HG02571 (cell line): ENCODE measurements at regions not wholly inside any gene's neighbourhood (a gene's known extent, or its start where the extent isn't known, plus 50 kb on each side); places are given as distances from the start of the nearest gene placed in this dataset.

ENCODE experiments used
- ATAC-seq: cut with Tn5 transposase; IDR thresholded peaks from one replicate; pipeline ENCODE4 v1.9.1; 2021; ENCODE audit warnings: mild to moderate bottlenecking, moderate library complexity; ENCODE audit not compliant: unreplicated experiment

DNA sequence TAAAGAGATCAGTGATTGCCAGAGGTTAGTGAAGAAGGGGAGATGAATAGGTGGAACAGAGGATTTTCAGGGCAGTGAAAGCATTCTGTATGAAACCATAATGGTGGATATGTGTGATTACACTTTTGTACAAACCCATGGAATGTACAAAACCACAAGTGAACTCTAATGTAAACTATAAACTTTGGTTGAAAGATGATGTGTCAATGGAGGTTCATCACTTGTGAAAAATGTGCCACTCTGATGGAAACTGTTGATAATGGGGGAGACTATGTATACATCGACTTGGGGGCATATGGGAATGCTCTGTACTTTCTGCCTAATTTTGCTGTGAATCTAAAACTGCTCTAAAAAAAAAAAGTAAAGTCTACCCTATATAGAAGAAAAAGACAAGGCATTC lies 68.7 kb upstream of the ARHGEF3 start:
- ATAC-seq, result no peak

DNA sequence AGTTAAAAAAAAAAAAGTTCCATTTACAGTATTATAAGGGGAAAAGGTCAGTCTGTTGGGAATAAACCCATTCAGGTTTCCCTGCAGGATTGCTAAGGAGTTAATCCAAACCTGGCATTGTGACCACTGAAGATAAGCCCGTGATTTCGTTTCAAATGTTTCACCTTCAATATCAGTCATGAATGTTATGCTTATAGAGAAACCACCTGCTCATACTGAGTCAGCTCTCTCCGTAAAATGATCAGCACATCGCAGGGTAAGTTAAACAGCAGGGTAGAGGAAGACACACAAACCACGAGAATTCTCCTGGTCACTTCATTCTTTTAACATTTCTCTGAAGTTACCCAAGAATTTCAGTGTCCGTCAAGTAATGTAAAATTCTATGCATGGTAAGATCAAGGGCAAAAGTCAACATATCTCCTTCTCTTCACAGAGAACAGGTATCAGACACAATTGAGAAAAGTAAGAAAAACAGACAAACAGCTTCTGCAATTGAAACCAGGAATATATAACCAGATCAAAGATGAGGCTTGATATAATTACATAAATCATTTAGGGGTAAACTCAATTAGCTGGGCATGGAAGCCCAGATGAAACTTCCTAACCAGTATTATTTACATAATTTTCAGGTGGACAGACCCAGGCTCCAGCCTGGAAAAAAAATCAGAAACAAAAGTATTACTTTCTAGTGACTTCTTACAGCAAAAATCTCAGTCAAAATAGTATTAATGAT lies 67.6 kb upstream of the ARHGEF3 start:
- no peak for ATAC-seq

- ATAC-seq, result no peak
These were observed 67.0 kb upstream of the ARHGEF3 start for GRCh38 chr3:56868706-56869105.

GRCh38 chr3:56867671-56868070 lies 65.9 kb upstream of the ARHGEF3 start:
- no peak for ATAC-seq

- no peak for ATAC-seq
These were observed 63.3 kb upstream of the ARHGEF3 start for GRCh38 chr3:56864918-56865524.

- ATAC-seq, result no peak
These were observed 62.3 kb upstream of the ARHGEF3 start for GRCh38 chr3:56864090-56864489.

GRCh38 chr3:56862352-56863062 lies 60.8 kb upstream of the ARHGEF3 start:
- ATAC-seq, result no peak

- ATAC-seq, result no peak
These were observed 59.8 kb upstream of the ARHGEF3 start for GRCh38 chr3:56861511-56861910.

- ATAC-seq, result no peak
These were observed 59.2 kb upstream of the ARHGEF3 start for GRCh38 chr3:56860939-56861338.

GRCh38 chr3:56860351-56860750 lies 58.6 kb upstream of the ARHGEF3 start:
- ATAC-seq, result no peak

DNA sequence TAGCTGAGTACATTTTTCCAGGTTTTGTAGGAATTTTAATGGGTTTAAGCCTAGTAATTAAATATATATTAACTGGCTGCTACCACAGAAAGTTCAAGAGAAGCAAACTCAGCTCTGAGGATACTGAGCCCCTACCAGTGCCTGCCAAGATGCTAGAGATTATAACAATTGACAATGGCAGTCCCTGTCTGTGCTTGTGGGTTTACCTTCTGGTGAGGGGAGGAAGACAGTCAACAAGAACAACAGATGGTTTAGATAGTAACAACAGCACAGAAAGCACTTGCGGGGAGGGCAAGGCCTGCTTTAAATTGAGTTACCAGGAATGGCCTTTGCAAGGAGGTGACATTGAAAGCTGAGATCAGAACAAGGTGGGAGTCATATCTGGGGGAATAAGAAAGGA lies 56.6 kb upstream of the ARHGEF3 start:
- no peak for ATAC-seq

DNA sequence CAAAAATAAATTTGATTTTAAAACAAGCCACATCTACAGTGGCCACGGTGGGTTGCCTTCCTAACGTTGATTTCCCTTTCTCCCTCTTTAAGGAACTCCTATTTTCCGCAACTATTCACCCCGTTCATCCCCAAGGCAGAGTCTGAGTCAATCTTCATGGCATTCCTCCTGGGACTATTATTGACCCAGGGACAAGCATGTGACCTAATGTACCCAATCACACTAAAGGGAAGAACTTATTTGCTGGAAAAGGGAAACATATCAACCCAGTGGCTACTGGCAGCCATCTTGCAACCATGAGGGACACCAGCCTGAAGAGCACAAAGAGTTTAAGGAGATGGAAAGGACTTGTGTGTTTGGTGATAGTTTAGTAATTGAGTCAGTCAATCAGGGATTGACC lies 55.4 kb upstream of the ARHGEF3 start:
- ATAC-seq, result no peak

GRCh38 chr3:56856752-56857151 lies 55.0 kb upstream of the ARHGEF3 start:
- ATAC-seq, result no peak

GRCh38 chr3:56855856-56856512 lies 54.2 kb upstream of the ARHGEF3 start:
- ATAC-seq, result no peak

- no peak for ATAC-seq
These were observed 53.3 kb upstream of the ARHGEF3 start for GRCh38 chr3:56854856-56855611.

- ATAC-seq, result no peak
These were observed 50.5 kb upstream of the ARHGEF3 start for GRCh38 chr3:56851966-56852884.
